Glomerular visceral epithelial cell (primary cell): ENCODE measurements at regions not wholly inside any gene's neighbourhood (a gene's known extent, or its start where the extent isn't known, plus 50 kb on each side); places are given as distances from the start of the nearest gene placed in this dataset.
"Not testable (repeated sequence)": the region's sequence is repeated elsewhere in the genome, so short reads cannot be mapped to it uniquely, and the experiment has no call there.

ENCODE experiments used
- DNase-seq: peaks from one replicate; pipeline ENCODE4 v3.0.0-alpha.2; 2016; ENCODE audit errors: extremely low spot score

GRCh38 chr7:98727146-98727709 is 110.1 kb downstream of the NPTX2 start:
- no peak for DNase-seq

GRCh38 chr7:98728555-98728954 is 111.5 kb downstream of the NPTX2 start:
- no peak for DNase-seq

GRCh38 chr7:98729121-98729520 is 112.0 kb downstream of the NPTX2 start:
- DNase-seq, result no peak

GRCh38 chr7:98730326-98730725 is 113.2 kb downstream of the NPTX2 start:
- DNase-seq, result no peak

- DNase-seq, result no peak
Observed at GRCh38 chr7:98731651-98732050, 114.6 kb downstream of the NPTX2 start.

- peak; percentile 20 for DNase-seq
Observed at GRCh38 chr7:98733036-98733435, 116.0 kb downstream of the NPTX2 start.

- DNase-seq, result no peak
Observed at GRCh38 chr7:98735801-98736200, 118.7 kb downstream of the NPTX2 start.

- not testable (repeated sequence) for DNase-seq
Observed at GRCh38 chr7:98736461-98736860, 119.4 kb downstream of the NPTX2 start.

GRCh38 chr7:98737176-98737575 is 120.1 kb downstream of the NPTX2 start:
- no peak for DNase-seq

- no peak for DNase-seq
Observed at GRCh38 chr7:98740643-98741042, 123.6 kb downstream of the NPTX2 start.

- peak; percentile 55 for DNase-seq
Observed at GRCh38 chr7:98745722-98746318, 124.0 kb downstream of the TMEM130 start.

GRCh38 chr7:98748090-98748489 is 121.7 kb downstream of the TMEM130 start:
- DNase-seq, result no peak

GRCh38 chr7:98753176-98753575 is 116.6 kb downstream of the TMEM130 start:
- DNase-seq, result no peak

- DNase-seq, result no peak
Observed at GRCh38 chr7:98753989-98754479, 115.8 kb downstream of the TMEM130 start.

GRCh38 chr7:98755138-98755898 is 114.5 kb downstream of the TMEM130 start:
- DNase-seq, result no peak

- no peak for DNase-seq
Observed at GRCh38 chr7:98758157-98758556, 111.7 kb downstream of the TMEM130 start.

- DNase-seq, result no peak
Observed at GRCh38 chr7:98760201-98760651, 109.6 kb downstream of the TMEM130 start.

- DNase-seq, result no peak
Observed at GRCh38 chr7:98761225-98761624, 108.6 kb downstream of the TMEM130 start.

GRCh38 chr7:98762620-98763019 is 107.2 kb downstream of the TMEM130 start:
- DNase-seq, result no peak

- no peak for DNase-seq
Observed at GRCh38 chr7:98763441-98763840, 106.4 kb downstream of the TMEM130 start.

GRCh38 chr7:98764946-98765345 is 104.9 kb downstream of the TMEM130 start:
- DNase-seq, result no peak

- not testable (repeated sequence) for DNase-seq
Observed at GRCh38 chr7:98770085-98770484, 99.7 kb downstream of the TMEM130 start.

GRCh38 chr7:98771519-98771918 is 98.3 kb downstream of the TMEM130 start:
- no peak for DNase-seq
